ENCODE measurements at regions not wholly inside any gene's neighbourhood (a gene's known extent, or its start where the extent isn't known, plus 50 kb on each side); places are given as distances from the start of the nearest gene placed in this dataset.

- TF ChIP-seq CTCF (IDR thresholded peaks at IDR 0.05), result no peak
- TF ChIP-seq POLR2A (IDR thresholded peaks at IDR 0.05), result no peak
Measured at GRCh38 chr7:114312649-114313048, 102.0 kb upstream of the FOXP2 start.

Measured in adrenal gland (tissue), 5 donors.